BE2C (cell line): ENCODE measurements at regions not wholly inside any gene's neighbourhood (a gene's known extent, or its start where the extent isn't known, plus 50 kb on each side); places are given as distances from the start of the nearest gene placed in this dataset.
A peak's percentile ranks its signal among the peaks of the same experiment; 100 is the strongest.

Experiments used
- DNase-seq: peaks from one replicate; pipeline ENCODE4 v3.0.0-alpha.2; 2020
- H3K27me3 ChIP-seq: fragments of 250-450 bp; sonication (Bioruptor Pico); 2 replicates; pipeline ENCODE4 v1.5.1; 2020; ENCODE audit warnings: mild to moderate bottlenecking
- H3K36me3 ChIP-seq: fragments of 250-450 bp; sonication (Bioruptor Pico); 2 replicates; pipeline ENCODE4 v1.5.1; 2020; ENCODE audit warnings: mild to moderate bottlenecking
- H3K4me1 ChIP-seq: fragments of 250-450 bp; sonication (Bioruptor Pico); 2 replicates; pipeline ENCODE4 v1.5.1; 2020
- H3K4me3 ChIP-seq: 2 replicates; pipeline ENCODE4 v1.5.1; 2011; ENCODE audit warnings: low read depth, low read length
- H3K9me3 ChIP-seq: fragments of 250-450 bp; sonication (Bioruptor Pico); 2 replicates; pipeline ENCODE4 v1.5.1; 2020
- TF ChIP-seq, protein P1 (sequence below): IDR thresholded peaks from 2 replicates; pipeline ENCODE4 v1.5.1; 2012; ENCODE audit warnings: mild to moderate bottlenecking, low read depth, low read length

DNA sequence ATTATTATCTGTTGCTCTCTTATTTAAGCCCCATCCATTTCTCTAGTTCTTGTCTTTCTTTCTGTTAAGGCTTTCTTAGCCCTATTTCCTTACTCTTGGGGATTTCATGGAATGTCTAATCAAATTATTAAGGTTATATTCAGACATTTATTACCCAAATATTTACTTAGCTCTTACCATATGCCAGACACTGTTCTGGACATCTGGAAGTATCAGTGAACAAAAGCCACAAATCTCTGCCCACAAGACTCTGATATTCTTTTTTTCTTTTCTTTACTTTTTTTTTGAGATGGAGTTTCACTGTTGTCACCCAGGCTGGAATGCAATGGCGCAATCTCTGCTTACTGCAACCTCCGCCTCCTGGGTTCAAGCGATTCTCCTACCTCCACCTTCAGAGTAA, 74.3 kb upstream of the NBL1 start:
- Histone ChIP-seq H3K4me1 (no peaks in the 10 kb centered on the region), H3K9me3 (no peaks in the 10 kb centered on the region), H3K36me3 (no peaks in the 10 kb centered on the region), H3K4me3 (no peak overlapping the region), H3K27me3 (no peaks in the 10 kb centered on the region)
- DNase-seq: no peak
- TF ChIP-seq, protein P1, sequence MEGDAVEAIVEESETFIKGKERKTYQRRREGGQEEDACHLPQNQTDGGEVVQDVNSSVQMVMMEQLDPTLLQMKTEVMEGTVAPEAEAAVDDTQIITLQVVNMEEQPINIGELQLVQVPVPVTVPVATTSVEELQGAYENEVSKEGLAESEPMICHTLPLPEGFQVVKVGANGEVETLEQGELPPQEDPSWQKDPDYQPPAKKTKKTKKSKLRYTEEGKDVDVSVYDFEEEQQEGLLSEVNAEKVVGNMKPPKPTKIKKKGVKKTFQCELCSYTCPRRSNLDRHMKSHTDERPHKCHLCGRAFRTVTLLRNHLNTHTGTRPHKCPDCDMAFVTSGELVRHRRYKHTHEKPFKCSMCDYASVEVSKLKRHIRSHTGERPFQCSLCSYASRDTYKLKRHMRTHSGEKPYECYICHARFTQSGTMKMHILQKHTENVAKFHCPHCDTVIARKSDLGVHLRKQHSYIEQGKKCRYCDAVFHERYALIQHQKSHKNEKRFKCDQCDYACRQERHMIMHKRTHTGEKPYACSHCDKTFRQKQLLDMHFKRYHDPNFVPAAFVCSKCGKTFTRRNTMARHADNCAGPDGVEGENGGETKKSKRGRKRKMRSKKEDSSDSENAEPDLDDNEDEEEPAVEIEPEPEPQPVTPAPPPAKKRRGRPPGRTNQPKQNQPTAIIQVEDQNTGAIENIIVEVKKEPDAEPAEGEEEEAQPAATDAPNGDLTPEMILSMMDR: no peak

DNA sequence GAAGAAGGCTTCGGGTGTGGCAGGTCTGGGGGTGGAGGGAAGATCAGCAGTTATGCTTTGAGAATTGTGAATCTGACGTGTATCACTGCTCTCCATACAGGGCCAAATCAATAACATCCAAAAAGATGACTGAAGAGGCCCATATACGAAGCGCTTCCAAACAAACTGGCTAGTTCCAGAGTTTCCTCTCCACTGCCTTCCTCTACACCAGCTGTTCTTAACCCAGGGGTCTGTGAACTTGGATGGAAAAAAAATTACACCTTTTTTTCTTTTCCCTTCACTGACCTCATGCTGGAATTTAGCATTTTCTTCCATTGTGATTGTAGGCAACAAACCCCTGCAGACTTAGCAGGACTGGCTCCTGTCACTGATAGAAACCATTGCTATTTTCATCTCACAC, 77.1 kb upstream of the NBL1 start:
- no peaks in the 10 kb centered on the region for H3K4me1 ChIP-seq
- no peaks in the 10 kb centered on the region for H3K27me3 ChIP-seq
- no peak for DNase-seq
- no peaks in the 10 kb centered on the region for H3K9me3 ChIP-seq
- TF ChIP-seq, protein P1: no peak
- no peak overlapping the region for H3K4me3 ChIP-seq
- H3K36me3 ChIP-seq: no peaks in the 10 kb centered on the region

DNA sequence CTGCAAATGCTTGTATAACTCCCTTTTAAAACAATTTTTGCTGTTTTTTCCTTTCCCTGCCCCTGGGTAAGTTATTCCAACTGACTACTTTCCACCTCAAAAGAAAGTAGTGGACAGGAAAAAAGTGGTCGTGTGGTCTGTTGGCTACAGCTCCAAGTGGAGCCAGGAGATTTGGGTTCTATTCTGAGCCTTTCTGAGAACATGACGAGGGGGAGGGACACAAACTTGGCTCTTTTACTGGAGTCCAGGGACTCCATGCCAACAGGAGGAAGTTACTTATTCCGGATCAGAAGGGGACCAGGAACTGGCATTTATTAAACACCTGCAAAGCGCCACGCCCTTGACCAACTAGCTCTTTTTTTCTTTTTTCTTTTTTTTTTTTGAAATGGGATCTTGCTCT, 79.0 kb upstream of the CAPZB start:
- no peak for DNase-seq
- Histone ChIP-seq H3K9me3 (no peaks in the 10 kb centered on the region), H3K4me3 (no peak overlapping the region), H3K4me1 (no peaks in the 10 kb centered on the region), H3K36me3 (no peaks in the 10 kb centered on the region), H3K27me3 (no peaks in the 10 kb centered on the region)
- TF ChIP-seq, protein P1: no peak

DNA sequence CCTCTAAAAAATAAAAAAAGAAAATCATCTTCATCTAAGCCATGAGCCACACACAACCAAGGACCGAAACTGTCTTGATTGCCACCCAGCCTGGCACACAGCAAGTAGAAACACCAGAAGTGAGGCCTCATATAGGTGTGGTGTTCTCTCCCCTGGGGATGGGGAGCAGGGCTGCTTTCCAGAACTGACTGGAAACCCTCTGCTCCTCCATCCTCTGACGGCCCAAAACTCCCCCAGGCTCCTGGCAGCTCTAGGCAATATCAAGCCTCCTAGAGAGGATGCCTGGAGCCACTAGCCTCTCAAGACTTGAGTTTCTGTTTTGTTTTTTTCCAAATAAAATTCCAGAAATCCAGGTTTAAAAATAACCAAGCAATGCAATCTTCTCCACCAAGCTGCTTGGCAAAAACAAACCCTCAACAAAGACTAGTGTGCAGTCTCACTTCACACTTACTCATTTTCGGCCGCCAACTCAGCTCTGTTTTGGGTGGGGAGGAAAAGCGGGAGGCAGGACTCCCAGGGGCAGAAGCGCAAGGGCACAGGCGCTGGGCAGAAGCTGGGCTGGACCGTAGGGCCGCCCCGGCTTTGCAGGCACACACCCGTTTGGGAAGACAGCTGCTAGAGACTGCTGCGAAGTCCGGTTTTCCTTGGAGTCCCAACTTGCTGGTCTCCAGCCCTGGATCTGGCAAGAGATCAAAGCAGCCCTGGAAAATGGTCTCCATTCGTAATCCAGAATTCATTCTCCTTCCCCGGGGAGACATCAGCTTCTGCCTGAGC, 78.2 kb upstream of the CAPZB start:
- TF ChIP-seq, protein P1: no peak
- DNase-seq: peak; percentile 7
- Histone ChIP-seq H3K36me3 (no peaks in the 10 kb centered on the region), H3K4me3 (no peak overlapping the region), H3K4me1 (no peaks in the 10 kb centered on the region), H3K27me3 (no peaks in the 10 kb centered on the region), H3K9me3 (no peaks in the 10 kb centered on the region)

DNA sequence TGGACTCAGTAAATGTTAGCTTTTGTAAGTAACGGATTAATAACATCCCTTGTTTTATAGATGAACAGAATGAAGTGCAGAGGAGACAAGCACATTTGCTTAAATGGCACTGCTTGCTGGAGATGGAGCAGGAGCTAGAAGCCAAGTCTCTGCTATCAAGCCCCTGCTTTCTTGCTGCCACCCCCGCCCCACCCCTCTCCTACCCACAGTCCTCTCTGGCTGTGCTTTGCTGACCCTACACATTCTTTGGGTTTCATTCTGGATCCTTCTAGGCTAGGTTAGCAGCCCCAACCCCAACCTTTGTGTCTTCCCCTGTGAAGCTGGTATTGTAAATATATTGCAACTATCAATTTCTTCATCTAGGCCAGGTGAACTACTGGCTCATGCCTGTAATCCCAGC, 77.5 kb upstream of the CAPZB start:
- Histone ChIP-seq H3K27me3 (no peaks in the 10 kb centered on the region), H3K36me3 (no peaks in the 10 kb centered on the region), H3K4me1 (no peaks in the 10 kb centered on the region), H3K9me3 (no peaks in the 10 kb centered on the region), H3K4me3 (no peak overlapping the region)
- TF ChIP-seq, protein P1: no peak
- no peak for DNase-seq

DNA sequence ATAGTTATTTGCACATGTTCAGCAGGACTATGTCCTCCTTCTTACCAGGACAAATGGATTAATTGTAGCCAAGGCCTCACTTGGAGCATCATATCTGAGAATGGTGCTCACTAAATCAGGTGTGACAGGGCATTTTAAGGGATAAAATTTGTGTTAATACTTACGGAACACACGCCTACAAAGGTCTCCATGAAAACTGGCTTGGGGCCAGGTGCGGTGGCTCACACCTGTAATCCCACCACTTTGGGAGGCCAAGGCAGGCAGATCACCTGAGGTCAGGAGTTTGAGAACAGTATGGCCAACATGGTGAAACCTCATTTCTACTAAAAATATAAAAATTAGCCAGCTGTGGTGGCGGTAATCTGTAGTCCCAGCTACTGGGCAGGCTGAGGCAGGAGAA, 75.1 kb upstream of the CAPZB start:
- TF ChIP-seq, protein P1: no peak
- Histone ChIP-seq H3K9me3 (no peaks in the 10 kb centered on the region), H3K36me3 (no peaks in the 10 kb centered on the region), H3K27me3 (no peaks in the 10 kb centered on the region; the same call in 1 of the 2 replicates), H3K4me3 (no peak overlapping the region), H3K4me1 (no peaks in the 10 kb centered on the region)
- DNase-seq: no peak
